Keratinocyte (primary cell): ENCODE measurements at regions not wholly inside any gene's neighbourhood (a gene's known extent, or its start where the extent isn't known, plus 50 kb on each side); places are given as distances from the start of the nearest gene placed in this dataset.

Source experiments
- EZH2 ChIP-seq: IDR thresholded peaks from one replicate; pipeline ENCODE4 v1.6.1; 2012; ENCODE audit warnings: inconsistent platforms, mild to moderate bottlenecking, low read length, moderate library complexity
- TF ChIP-seq, protein P1 (sequence below), 3 experiments: IDR thresholded peaks in 1 of 3; conservative IDR thresholded peaks in 1 of 3; optimal IDR thresholded peaks in 1 of 3; 2 replicates in 2 of 3; 3 replicates in 1 of 3; pipeline versions ENCODE3 to v1.5.1; 2011; ENCODE audit warnings: low read length in 3 of 3, mild to moderate bottlenecking in 3 of 3, moderate library complexity in 2 of 3, control low read depth in 1 of 3, inconsistent platforms in 1 of 3; ENCODE audit not compliant: insufficient read depth in 2 of 3; ENCODE audit errors: extremely low read depth in 1 of 3

DNA sequence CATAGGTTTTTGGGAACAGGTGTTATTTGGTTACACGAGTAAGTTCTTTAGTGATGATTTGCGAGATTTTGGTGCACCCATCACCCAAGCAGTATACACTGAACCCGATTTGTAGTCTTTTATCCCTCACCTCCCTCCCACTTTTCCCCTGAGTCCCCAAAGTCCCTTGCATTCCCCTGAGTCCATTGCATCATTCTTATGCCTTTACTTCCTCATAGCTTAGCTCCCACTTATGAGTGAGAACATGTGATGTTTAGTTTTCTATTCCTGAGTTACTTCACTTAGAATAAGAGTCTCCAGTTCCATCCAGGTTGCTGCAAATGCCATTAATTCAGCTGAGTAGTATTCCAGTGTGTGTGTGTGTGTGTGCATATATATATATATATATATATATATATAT, 97.2 kb upstream of the EDNRB start:
- TF ChIP-seq, protein P1, sequence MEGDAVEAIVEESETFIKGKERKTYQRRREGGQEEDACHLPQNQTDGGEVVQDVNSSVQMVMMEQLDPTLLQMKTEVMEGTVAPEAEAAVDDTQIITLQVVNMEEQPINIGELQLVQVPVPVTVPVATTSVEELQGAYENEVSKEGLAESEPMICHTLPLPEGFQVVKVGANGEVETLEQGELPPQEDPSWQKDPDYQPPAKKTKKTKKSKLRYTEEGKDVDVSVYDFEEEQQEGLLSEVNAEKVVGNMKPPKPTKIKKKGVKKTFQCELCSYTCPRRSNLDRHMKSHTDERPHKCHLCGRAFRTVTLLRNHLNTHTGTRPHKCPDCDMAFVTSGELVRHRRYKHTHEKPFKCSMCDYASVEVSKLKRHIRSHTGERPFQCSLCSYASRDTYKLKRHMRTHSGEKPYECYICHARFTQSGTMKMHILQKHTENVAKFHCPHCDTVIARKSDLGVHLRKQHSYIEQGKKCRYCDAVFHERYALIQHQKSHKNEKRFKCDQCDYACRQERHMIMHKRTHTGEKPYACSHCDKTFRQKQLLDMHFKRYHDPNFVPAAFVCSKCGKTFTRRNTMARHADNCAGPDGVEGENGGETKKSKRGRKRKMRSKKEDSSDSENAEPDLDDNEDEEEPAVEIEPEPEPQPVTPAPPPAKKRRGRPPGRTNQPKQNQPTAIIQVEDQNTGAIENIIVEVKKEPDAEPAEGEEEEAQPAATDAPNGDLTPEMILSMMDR (optimal IDR thresholded peaks at IDR 0.05 in 1 of 3, IDR thresholded peaks at IDR 0.05 in 1 of 3, conservative IDR thresholded peaks at IDR 0.05 in 1 of 3; ENCODE audit: extremely low read depth in 1 of 3, insufficient read depth in 2 of 3, low read length in 3 of 3) = no peak
- TF ChIP-seq EZH2 = no peak
